Stimulated activated naive CD8-positive, alpha-beta T cell treated with anti-CD3 and anti-CD28 coated beads, Interleukin-15, amount 100 ng/mL, for 72 hours (primary cell): ENCODE measurements at regions not wholly inside any gene's neighbourhood (a gene's known extent, or its start where the extent isn't known, plus 50 kb on each side); places are given as distances from the start of the nearest gene placed in this dataset.
"Not testable (repeated sequence)": the region's sequence is repeated elsewhere in the genome, so short reads cannot be mapped to it uniquely, and the experiment has no call there.

ENCODE experiments used
- ATAC-seq: fragments of 150-1000 bp; cut with Tn5 transposase; 2 replicates; pipeline ENCODE4 v1.10.0; 2021; ENCODE audit warnings: mild to moderate bottlenecking, moderate library complexity
- DNase-seq, 2 donors: peaks; one replicate each; pipeline ENCODE4 v3.0.0; 2021 to 2022
- H3K27ac Mint-ChIP-seq, 2 donors: one replicate each; pipeline ENCODE4 v1.8.0; 2022; ENCODE audit warnings: mild to moderate bottlenecking in 2 of 2, mixed read lengths in 2 of 2, moderate library complexity in 2 of 2
- H3K27me3 Mint-ChIP-seq: one replicate; pipeline ENCODE4 v1.8.0; 2022; ENCODE audit warnings: mixed read lengths
- H3K4me1 Mint-ChIP-seq: one replicate; pipeline ENCODE4 v1.8.0; 2022; ENCODE audit warnings: mild to moderate bottlenecking, mixed read lengths
- H3K4me3 Mint-ChIP-seq, 2 donors: one replicate each; pipeline ENCODE4 v1.8.0; 2022; ENCODE audit warnings: mild to moderate bottlenecking in 2 of 2, mixed read lengths in 2 of 2, moderate library complexity in 1 of 2
- H3K9me3 Mint-ChIP-seq, 2 donors: one replicate each; pipeline ENCODE4 v1.8.0; 2022; ENCODE audit warnings: mixed read lengths in 2 of 2

DNA sequence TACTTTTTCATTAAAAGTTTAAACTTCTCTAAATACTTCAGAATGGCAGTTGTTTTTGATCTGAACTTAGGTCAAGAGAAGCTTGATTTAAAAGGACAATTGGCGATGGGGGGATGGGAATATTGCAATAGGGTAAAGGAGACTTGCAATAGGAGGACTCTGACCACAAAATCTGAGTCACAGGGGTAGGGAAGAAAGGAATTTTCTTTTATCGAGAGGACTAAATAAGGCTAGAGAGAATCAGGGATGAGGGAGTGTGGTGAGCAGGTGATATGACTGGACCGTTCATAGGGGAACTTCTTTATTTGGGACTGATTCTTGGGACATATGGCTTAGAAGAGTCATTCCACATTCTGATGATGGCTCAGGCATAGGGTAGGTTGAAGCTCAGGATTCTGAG is 1260.2 kb downstream of the ADGRL3 start:
- H3K9me3 Mint-ChIP-seq: peaks cover 6 to 9% of the 10 kb centered on the region in 2 donors
- H3K27me3 Mint-ChIP-seq: no peaks in the 10 kb centered on the region
- peak overlapping the region in 1 of 2 donors; percentile 8 for H3K27ac Mint-ChIP-seq

DNA sequence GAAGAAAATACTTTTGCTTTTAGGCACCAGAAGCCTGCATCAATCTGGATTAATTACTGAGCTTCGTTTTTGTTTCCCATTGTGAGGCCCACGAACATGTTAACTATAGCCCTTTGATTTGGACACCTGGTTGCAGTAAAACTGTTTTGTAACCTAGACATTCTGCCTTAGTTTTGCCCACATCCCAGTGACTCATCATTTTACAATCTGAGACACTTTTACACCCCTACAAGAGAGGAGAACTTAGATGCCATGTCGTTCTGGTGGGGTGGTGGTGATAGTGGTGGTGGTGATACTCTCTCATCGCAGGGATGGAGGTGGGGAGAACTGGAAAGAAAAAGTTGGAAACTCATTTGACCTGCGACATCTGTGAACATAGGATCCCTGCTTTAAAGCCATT is 1257.2 kb downstream of the ADGRL3 start:
- Mint-ChIP-seq H3K27me3 (no peaks in the 10 kb centered on the region), H3K4me3 (no peak overlapping the region), H3K9me3 (peaks cover 6 to 9% of the 10 kb centered on the region in 2 donors), H3K4me1 (no peaks in the 10 kb centered on the region), H3K27ac (no peak overlapping the region)
- DNase-seq (no peak), ATAC-seq (no peak)

More for the DNA sequence above, 1260.2 kb downstream of the ADGRL3 start:
- ATAC-seq: no peak
- H3K4me1 Mint-ChIP-seq: no peaks in the 10 kb centered on the region
- no peak overlapping the region for H3K4me3 Mint-ChIP-seq
- DNase-seq: no peak

DNA sequence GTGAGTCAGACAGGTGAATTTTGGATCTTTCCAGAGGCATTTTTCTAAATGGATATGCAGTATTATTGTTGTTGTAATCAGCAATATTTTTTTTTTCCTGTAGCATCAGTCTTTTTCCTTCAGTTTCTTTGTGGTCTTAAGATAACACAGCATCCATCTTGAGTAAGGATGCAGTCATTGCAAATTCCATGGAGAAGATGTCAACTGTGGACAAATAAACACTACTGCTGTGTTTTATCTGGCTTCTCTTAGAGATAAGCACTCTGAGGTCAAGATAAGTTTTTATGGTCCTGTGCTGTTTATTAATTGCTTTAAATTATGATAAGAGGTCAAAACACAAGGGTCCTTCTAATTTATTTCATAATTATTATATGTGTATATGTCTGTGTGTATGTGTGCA is 1255.7 kb downstream of the ADGRL3 start:
- Mint-ChIP-seq H3K4me1 (no peaks in the 10 kb centered on the region), H3K27me3 (no peaks in the 10 kb centered on the region), H3K27ac (no peak overlapping the region), H3K4me3 (no peak overlapping the region), H3K9me3 (peaks cover 6 to 9% of the 10 kb centered on the region in 2 donors)
- ATAC-seq (no peak), DNase-seq (no peak)

DNA sequence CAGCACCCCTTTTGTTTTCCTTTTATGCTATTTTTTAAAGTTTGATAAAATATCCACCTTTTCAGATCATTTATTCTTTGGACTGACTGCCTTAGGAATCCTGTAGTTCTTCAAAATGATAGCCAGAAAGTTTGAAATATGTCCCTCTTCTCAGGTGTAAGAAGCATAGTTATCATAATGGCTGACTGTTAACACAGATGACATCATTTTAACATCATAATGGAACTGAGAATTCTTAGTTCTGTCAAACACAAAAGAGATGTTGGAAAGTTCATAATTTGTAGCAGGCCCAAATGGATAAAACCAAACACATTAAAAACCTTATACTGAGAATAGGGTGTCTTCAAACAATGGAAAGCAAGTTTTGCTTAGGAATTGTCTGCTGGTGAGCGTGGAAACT is 1254.4 kb downstream of the ADGRL3 start:
- ATAC-seq (no peak), DNase-seq (no peak)
- Mint-ChIP-seq H3K9me3 (no peaks in the 10 kb centered on the region), H3K4me3 (no peak overlapping the region), H3K27ac (no peak overlapping the region), H3K27me3 (no peaks in the 10 kb centered on the region), H3K4me1 (no peaks in the 10 kb centered on the region)

DNA sequence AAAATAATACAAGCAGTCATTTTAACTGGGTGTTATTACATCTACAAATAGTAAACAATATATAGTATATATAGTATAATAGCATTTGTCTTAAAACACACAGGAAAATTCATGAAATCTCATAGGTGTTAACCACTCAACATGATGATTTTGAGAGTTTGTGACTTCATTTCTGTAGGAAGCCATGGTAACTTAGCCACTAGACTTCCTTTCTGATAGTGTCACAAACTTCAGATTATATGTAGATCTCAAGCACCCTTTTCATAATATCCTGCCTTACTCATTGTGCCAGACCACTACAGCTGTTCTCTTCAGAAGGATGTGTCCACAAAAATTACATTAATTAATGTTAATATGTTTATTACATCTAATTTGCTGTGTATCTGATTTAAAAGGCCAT is 1250.6 kb downstream of the ADGRL3 start:
- H3K27ac Mint-ChIP-seq: no peak overlapping the region
- H3K4me3 Mint-ChIP-seq: no peak overlapping the region
- H3K4me1 Mint-ChIP-seq: no peaks in the 10 kb centered on the region
- ATAC-seq: no peak
- H3K9me3 Mint-ChIP-seq: no peaks in the 10 kb centered on the region
- H3K27me3 Mint-ChIP-seq: no peaks in the 10 kb centered on the region
- DNase-seq: no peak

DNA sequence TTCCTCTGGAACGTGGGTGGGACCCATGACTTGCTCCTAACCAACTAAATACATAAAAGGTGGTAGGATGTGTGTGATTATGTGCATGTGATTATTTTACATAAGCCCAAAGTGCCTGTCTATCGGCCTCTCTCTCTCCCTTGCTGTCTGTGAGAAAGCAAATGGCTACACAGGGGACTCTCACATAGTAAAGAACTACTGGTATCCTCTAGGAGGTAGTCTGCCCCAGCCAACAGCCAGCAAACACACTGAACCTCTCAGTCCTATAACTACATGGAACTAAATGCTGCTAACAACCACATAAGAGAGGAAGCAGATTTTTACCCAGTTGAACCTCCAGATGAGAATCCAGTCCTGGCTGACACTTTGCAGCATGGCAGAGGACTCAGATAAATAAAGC is 1249.4 kb downstream of the ADGRL3 start:
- Mint-ChIP-seq H3K4me1 (no peaks in the 10 kb centered on the region), H3K27ac (no peak overlapping the region), H3K27me3 (no peaks in the 10 kb centered on the region), H3K4me3 (no peak overlapping the region), H3K9me3 (no peaks in the 10 kb centered on the region)
- DNase-seq: no peak
- no peak for ATAC-seq

DNA sequence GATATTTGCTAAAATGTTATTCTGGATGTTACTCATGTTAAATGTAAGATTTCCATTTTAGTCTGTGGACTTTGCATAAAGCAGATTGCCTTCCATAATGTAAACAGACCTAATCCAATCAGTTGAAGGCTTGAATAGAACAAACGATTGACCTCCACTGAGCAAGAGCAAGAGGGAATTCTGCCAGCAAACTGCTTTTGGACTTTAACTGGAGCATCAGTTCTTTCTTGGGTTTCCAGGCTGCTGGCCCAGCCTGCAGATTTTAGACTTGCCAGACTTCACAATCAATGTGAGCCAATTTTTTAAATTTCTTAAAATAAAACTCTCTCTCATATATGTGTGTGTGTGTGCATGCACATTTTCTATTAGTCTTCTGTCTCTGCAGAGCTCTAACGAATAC is 1248.8 kb downstream of the ADGRL3 start:
- Mint-ChIP-seq H3K4me1 (no peaks in the 10 kb centered on the region), H3K27ac (no peak overlapping the region), H3K4me3 (no peak overlapping the region), H3K27me3 (no peaks in the 10 kb centered on the region), H3K9me3 (no peaks in the 10 kb centered on the region)
- DNase-seq (no peak), ATAC-seq (no peak)

DNA sequence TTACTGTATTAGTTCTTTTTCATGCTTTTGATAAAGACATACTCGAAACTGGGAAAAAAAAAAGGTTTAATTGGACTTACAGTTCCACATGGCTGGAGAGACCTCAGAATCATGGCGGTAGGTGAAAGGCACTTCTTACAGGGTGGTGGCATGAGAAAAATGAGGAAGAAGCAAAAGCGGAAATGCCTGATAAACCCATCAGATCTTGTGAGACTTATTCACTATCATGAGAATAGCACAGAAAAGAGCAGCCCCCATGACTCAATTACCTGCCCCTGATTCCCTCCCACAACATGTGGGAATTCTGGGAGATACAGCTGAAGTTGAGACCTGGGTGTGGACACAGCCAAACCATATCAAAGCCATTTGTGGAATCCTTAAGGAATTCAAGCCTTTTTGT is 1238.9 kb downstream of the ADGRL3 start:
- DNase-seq: no peak
- peaks cover 22 to 48% of the 10 kb centered on the region in 2 donors for H3K9me3 Mint-ChIP-seq

DNA sequence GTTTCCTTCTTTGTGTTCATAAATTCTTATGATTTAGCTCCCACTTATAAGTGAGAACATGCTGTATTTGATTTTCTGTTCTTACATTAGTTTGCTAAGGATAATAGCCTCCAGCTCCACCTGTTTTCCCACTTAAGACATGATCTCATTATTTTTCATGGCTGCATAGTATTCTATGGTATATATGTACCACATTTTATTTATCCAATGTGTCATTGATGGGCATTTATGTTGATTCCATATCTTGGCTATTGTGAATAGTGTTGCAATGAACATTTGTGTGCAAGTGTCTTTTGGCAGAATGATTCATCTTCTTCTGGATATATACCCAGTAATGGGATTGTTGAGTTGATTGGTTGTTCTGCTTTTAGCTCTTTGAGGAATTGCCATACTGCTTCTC is 1234.8 kb downstream of the ADGRL3 start:
- H3K4me3 Mint-ChIP-seq: no peak overlapping the region
- no peak for DNase-seq
- H3K27me3 Mint-ChIP-seq: no peaks in the 10 kb centered on the region
- no peak for ATAC-seq
- H3K9me3 Mint-ChIP-seq: peaks cover 17 to 29% of the 10 kb centered on the region in 2 donors
- no peaks in the 10 kb centered on the region for H3K4me1 Mint-ChIP-seq
- H3K27ac Mint-ChIP-seq: no peak overlapping the region

More for the DNA sequence above, 1238.9 kb downstream of the ADGRL3 start:
- ATAC-seq: no peak
- Mint-ChIP-seq H3K27ac (no peak overlapping the region), H3K4me1 (no peaks in the 10 kb centered on the region), H3K4me3 (no peak overlapping the region), H3K27me3 (no peaks in the 10 kb centered on the region)

DNA sequence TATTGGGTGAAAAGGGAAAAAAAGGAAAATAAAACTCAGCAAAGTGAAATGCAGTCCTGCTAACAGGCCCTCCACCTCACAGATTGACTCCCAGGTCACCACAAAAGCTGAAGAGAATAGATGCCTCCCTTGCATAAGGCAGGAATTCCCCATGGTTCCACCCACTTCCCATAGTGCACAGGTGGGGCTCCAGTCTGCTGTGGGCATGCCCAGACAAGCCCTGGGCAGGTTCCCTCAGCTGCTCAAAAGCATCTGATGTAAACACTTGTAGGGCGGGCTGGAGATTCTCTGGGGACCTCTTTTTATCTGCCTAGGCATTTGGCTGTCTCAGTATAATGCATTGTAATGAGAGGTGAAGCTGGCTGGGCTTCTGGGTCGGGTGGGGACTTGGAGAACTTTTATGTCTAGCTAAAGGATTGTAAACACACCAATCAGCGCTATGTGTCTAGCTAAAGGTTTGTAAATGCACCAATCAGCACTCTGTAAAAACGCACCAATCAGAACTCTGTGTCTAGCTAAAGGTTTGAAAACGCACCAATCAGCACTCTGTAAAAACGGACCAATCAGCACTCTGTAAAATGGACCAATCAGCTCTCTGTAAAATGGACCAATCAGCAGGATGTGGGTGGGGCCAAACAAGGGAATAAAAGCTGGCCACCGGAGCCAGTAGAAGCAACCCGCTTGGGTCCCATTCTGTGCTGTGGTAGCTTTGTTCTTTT is 1231.5 kb downstream of the ADGRL3 start:
- not testable (repeated sequence) for ATAC-seq, H3K4me1 Mint-ChIP-seq, DNase-seq, H3K4me3 Mint-ChIP-seq, H3K27me3 Mint-ChIP-seq
- Mint-ChIP-seq H3K9me3 (peaks cover 10 to 28% of the 10 kb centered on the region in 2 donors), H3K27ac (peak overlapping the region in 1 of 2 donors; percentile 46)

DNA sequence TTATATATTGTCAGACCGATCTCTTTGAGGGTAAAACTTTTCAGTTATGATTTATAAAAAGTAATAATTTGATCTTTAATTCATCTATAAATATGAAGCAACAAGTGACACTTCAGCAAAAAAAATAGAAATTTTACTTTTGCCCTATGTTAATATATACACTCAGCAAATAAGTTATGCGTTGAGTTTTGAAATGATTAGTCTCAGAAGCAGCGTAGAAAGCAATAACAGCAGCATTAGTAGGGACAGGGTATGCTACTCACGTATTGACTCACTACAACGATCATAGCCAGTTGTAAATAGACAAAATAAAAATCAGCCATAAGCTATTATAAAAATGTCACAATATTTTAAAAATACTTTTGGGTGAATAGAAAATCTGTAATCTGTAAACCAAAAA is 1229.2 kb downstream of the ADGRL3 start:
- Mint-ChIP-seq H3K9me3 (peaks cover 4 to 20% of the 10 kb centered on the region in 2 donors), H3K27me3 (no peaks in the 10 kb centered on the region), H3K27ac (no peak overlapping the region), H3K4me1 (no peaks in the 10 kb centered on the region), H3K4me3 (no peak overlapping the region)
- DNase-seq: no peak
- ATAC-seq: no peak

DNA sequence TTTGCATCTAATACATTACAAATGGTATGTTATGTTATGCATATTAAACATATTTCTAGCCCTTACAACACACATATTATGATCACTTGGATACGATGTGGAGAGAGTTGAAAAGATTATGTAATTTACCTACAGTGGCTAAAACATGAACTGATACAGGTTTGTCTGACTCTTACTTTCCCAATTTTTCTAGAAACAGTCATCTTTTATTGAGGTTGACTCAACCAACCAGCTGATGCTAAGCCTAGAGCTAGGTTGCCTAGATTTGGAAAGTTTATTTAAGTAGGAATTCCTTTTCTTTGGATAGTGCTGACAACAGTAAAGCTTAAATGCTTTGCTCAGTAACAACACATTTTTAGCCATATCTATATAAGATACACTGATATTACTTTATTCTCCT is 1215.1 kb downstream of the ADGRL3 start:
- H3K4me1 Mint-ChIP-seq: no peaks in the 10 kb centered on the region
- H3K27me3 Mint-ChIP-seq: no peaks in the 10 kb centered on the region
- H3K9me3 Mint-ChIP-seq: peaks cover 17 to 24% of the 10 kb centered on the region in 2 donors
- no peak for ATAC-seq
- DNase-seq: no peak
- no peak overlapping the region for H3K4me3 Mint-ChIP-seq
- no peak overlapping the region for H3K27ac Mint-ChIP-seq

DNA sequence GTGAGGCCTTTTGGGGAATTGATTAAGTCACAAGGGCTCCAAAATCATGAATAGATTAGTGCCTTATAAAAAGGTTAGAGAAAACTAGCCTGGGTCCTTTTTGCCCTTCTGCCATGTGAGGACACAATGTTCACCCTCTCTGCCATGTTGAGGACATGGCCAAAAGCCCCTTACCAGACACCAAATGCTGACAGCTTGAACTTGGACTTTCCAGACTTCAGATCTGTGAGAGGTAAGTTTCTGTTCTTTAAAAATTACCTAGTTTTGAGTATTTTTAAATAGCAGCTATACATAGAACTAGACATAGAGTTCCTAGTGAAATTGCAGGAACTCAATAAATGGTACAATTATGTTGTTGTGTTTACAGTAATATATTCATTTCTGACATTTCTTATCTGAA is 1214.4 kb downstream of the ADGRL3 start:
- no peak overlapping the region for H3K27ac Mint-ChIP-seq
- H3K9me3 Mint-ChIP-seq: peaks cover 19 to 24% of the 10 kb centered on the region in 2 donors
- no peaks in the 10 kb centered on the region for H3K27me3 Mint-ChIP-seq
- ATAC-seq: no peak
- H3K4me1 Mint-ChIP-seq: no peaks in the 10 kb centered on the region
- no peak overlapping the region for H3K4me3 Mint-ChIP-seq
- DNase-seq: no peak

DNA sequence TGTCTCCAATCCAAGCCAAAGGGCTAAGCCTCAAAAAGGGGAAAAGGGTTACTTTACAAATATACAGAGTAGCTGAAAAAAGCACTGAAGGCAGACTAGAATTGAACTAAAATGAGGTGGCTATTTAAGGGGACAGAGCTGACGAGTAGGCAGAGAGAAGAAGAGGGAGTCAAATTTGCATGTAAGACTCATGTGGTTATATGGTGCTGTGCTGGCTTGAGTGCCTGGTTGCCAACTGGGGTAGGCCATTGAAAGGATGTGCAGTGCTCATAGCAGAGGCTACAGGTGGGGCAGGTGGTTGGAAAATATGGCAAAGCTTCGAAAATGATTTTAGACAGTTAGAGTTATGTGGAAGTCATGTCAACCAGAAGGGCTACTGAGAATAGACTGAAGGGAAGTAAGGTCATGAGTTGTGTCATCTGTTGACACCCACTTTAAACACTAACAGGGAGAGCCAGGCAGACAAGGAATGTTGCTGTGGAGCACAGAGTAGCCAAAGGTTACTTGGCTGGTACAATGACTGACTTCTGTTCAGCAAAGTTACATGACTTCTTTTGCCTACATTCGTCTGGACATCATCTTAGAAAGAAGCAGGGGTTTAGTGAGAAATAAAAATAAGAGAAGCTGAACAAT is 1210.4 kb downstream of the ADGRL3 start:
- DNase-seq (no peak), ATAC-seq (no peak)
- Mint-ChIP-seq H3K4me3 (no peak overlapping the region), H3K4me1 (no peaks in the 10 kb centered on the region), H3K27me3 (no peaks in the 10 kb centered on the region), H3K9me3 (peaks cover 18 to 19% of the 10 kb centered on the region in 2 donors), H3K27ac (no peak overlapping the region)

DNA sequence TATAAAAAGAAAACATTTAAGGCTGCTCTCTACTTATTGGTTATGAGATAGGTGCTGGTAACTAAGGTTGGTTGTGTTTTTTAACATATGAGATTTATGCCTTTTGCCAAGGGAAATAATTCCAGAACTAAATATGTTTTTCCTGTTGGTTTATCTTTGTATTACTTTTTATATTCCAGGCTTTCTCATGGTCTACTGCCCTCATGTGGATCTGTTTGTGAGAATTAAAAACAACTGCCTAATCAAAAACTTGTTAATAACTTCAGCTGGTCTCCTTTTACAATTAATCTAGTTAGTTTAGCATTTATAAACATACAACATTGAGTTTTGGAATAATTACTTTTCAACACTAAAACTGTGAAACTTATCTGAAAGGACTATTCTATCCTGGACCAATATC is 1208.3 kb downstream of the ADGRL3 start:
- ATAC-seq: no peak
- Mint-ChIP-seq H3K27ac (no peak overlapping the region), H3K4me3 (no peak overlapping the region), H3K9me3 (peaks cover 24 to 26% of the 10 kb centered on the region in 2 donors), H3K27me3 (no peaks in the 10 kb centered on the region), H3K4me1 (no peaks in the 10 kb centered on the region)
- no peak for DNase-seq

DNA sequence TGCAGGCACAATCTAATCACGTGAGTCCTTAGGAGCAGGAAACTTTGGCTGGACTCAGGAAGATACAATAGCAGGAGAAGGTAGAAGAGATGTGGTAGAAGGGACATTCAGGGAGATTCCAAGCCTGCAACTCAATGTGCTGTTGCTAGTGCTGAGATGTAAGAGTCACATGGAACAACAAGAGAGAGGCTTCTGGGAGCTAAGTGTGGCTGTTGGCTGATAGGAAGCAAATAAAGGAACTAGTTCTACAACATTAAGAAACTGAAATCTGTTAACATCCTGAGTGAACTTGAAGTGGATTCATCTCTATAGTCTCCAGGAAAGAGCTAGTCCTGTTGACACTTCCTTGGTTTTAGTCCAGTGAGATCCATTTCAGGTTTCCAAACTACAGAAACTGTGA is 1207.4 kb downstream of the ADGRL3 start:
- Mint-ChIP-seq H3K4me3 (no peak overlapping the region), H3K27me3 (no peaks in the 10 kb centered on the region), H3K9me3 (peaks cover 24 to 26% of the 10 kb centered on the region in 2 donors), H3K4me1 (no peaks in the 10 kb centered on the region), H3K27ac (no peak overlapping the region)
- DNase-seq (no peak), ATAC-seq (no peak)
